GM19397 (cell line): ENCODE measurements at regions not wholly inside any gene's neighbourhood (a gene's known extent, or its start where the extent isn't known, plus 50 kb on each side); places are given as distances from the start of the nearest gene placed in this dataset.
A peak's percentile ranks its signal among the peaks of the same experiment; 100 is the strongest.

Experiments
- ATAC-seq: cut with Tn5 transposase; IDR thresholded peaks from one replicate; pipeline ENCODE4 v1.9.1; 2021; ENCODE audit warnings: mild to moderate bottlenecking, moderate library complexity; ENCODE audit not compliant: unreplicated experiment

DNA sequence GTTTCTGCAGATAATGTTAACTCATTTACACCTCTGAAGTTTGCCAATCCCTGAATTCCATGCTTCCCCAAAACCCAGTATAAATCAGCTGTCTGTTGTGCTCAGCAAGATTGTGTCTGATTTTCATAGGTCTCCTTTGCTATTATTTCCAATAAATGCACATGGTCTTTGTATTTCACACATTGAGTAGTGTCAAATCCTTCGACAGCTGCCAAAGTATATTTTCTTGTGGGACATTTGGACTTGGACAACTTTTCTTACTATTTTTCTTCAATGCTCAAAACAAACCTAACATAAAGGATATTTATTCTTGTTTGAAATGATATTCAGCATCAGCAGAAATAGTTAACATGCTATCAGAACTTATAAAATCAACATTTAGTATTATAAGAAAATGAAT lies 406.1 kb upstream of the OR4E1 start:
- ATAC-seq, result no peak

DNA sequence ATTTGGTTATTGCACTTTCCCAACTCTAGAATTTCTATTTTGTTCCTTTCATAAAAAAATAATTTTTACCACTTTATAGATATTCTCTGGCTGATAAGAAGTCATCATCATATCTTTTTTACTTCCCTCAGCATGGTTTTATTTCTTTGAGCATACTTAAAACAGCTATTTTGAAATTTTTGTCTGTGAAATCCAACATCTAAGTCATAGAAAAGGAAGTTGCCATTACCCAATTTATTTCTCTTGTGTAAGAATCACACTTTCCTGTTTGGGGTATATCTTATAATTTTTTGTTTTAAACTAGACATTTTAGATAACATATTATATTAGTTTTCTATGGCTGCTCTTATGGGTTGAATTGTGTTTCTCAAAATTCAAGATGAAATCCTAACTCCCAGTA lies 400.2 kb upstream of the OR4E1 start:
- ATAC-seq, result no peak

DNA sequence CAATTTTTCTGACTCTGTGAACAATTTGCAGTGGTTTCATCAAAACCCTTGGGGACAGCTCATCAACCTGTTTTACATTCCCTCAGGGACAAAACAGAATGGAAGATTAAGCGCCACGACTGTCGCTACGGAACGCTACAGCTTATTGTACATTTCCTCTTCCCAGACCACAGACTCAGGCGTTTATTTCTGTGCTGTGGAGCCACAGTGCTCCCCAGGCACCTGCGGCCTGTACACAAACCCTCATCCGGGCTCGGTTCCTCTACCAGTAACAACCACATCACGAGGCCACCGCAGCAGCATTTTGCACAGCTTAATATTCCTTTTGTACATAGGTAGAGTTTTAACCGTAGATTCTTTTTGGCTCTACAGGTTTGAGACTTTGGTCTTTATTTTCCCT lies 397.4 kb upstream of the OR4E1 start:
- ATAC-seq, result peak; percentile 93

DNA sequence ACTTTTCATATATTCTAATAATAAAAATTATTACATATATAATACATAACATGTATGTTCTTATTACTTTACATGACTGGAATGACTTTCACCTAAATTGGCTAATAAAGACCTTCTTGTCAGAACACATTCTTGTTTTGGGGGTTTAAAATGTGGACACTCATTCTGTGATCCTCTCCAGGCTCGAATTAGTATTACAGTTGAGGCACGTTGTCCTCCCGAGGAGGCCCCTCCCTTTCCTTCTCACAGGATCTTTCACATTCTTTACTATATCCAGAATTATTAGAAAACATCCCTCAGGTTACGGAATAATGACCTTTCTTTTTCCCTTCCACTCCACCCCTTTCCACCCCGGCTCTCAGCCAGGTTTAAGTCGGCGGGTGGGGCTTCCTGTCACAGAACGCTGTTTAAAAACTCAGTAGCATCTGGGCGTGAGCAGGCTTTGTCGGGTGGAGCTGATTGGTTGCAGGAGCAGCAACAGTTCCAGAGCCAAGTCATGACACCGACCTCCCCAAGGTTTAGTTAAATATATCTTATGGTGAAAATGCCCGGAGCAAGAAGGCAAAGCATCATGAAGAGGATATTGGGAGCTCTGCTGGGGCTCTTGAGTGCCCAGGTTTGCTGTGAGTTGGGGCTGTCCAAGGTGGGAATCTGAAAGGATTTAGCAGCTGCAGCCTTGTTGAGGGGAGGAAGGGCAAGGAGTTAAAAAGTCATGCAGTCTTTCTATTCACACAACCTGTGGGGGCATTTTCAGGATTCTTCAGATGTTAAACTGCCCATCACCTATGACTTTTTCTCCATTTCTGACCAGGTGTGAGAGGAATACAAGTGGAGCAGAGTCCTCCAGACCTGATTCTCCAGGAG lies 396.7 kb upstream of the OR4E1 start:
- ATAC-seq, result peak; percentile 50

DNA sequence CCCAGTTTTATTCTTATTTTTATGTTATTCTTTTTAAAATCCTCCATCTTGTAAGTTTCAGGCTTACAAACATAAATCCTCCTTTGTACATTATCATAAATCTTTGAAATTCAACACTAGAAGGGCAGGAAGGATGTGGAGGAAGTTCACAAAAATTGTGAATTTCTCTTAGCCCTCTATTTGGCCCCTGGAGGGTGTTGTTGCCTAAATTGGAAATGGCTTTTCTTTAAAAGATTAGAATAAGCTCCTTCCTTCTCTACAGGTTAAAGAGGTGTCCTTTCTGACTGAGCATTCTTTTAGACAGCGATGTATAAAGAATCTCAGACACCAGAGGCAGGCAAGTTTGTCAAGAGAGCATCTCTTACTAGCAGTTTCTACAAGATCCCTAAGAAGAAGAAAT lies 391.7 kb upstream of the OR4E1 start:
- ATAC-seq, result no peak

DNA sequence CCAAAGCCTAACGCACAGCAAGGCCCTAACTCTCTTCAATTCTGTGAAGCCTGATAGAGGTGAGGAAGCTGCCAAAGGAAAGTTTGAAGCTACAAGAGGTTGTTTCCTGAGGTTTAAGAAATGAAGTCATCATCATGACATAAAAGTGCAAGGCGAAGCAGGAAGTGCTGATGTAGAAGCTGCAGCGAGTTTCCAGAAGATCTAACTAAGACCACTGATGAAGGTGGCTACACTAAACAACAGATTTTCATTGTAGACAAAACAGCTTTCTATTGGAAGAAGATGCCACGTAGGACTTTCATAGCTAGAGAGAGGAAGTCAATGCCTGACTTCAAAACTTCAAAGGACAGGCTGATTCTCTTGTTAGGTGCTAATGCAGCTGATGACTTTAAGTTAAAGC lies 385.6 kb upstream of the OR4E1 start:
- ATAC-seq, result no peak

DNA sequence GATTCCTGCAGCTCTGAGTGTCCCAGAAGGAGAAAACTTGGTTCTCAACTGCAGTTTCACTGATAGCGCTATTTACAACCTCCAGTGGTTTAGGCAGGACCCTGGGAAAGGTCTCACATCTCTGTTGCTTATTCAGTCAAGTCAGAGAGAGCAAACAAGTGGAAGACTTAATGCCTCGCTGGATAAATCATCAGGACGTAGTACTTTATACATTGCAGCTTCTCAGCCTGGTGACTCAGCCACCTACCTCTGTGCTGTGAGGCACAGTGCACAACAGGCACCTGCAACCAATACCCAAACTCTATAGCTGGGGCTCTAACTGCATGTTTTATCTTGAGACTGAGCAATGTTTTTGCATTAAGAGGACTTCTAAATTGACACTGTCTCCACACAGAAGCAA lies 379.2 kb upstream of the OR4E1 start:
- ATAC-seq, result no peak

DNA sequence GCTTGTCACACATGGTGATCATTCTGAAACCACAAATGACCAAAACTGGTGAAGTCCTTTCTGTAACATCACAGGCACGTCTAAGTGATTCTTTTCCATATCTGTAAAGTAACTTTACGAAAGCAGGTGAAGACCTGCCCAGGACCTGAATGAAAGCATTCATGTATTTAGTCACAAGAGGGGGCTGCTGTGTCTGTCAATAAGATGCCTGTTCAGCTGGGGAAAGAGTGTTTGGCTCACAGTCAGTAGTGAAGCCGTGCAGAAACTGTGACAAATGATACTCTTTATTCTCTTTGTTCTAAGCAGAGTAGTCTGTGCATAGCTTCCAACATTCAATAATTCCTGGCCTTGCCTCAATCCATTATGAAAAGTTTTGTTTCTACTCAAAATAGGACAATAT lies 373.5 kb upstream of the OR4E1 start:
- ATAC-seq, result no peak

DNA sequence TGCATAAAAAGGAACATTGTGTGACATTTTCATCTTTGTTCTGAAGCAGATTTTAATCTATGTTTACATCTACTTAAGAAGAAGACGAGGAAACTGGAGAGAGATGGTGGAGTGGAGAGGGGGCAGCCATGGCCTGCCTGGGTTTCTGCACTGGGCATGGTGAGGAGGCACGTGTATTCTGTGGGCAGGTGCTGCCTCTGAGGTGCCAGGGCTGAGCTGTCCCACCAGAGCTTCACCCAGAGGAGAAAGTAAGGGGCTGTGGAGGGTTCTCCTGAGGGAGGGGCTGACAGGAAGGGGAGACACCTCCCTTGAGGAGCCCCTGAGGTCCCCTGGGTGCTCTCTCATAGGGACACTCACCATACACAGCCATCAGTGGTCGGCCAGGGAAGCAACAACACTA lies 372.4 kb upstream of the OR4E1 start:
- no peak for ATAC-seq

DNA sequence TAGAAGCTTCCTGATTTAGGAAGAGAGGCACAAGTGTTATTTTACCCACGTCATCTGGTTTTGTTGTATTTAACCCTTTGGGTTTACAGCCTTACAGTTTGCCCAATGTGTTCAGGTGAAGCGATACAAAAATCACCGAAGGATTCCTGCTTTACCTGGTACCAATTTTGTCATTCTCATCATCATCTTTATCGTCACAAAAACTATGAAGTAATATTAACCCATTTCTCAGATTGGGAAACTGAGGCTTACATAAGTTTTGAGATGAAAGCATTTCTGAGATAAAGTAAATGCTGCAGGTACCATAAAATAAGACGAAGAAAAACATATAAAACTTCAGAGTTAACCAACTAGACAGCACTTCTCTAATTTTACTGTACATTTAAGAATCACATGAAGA lies 370.6 kb upstream of the OR4E1 start:
- no peak for ATAC-seq

DNA sequence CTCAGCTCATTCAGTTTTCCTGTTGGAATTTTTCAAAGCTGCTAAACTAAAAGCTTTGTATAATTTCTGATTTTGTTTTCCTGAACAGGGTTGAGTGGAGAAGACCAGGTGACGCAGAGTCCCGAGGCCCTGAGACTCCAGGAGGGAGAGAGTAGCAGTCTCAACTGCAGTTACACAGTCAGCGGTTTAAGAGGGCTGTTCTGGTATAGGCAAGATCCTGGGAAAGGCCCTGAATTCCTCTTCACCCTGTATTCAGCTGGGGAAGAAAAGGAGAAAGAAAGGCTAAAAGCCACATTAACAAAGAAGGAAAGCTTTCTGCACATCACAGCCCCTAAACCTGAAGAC lies 367.1 kb upstream of the OR4E1 start:
- no peak for ATAC-seq

DNA sequence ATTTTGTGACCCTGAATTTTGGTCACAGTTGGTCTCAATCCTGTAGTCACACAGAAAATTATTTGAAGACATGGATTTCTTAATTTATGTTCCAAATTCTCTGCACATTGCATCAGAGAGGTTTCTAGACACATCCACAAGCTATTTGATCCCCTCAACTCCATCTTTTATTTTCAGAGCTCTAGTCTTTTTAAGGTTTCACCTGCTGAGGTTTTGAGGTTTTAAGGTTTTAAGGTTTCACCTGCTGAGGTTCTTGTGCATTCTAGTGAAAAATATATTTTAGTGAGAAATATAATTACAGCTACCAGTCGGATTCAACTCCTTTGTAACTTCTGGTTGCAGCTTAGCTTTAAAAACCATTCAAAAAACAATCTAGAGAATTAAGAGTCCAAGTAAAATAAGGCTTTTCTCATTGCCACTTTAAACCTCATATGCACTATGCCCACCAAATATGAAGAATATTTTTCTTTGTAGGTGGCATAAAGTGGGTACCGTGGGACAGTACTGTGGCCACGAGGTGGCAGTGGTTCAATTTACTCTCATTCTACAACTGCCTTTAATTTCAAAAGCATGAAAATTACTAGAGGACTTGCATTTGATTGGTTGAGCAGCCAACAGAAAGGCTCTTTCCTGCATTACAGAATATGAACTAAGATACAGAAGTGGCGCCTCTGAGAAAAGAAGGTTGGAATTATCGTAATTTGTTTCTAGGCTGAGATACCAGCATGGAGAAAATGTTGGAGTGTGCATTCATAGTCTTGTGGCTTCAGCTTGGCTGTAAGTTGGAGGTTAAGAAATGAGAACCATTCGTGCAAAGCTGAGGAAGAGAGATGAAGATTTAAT lies 366.5 kb upstream of the OR4E1 start:
- ATAC-seq, result no peak

DNA sequence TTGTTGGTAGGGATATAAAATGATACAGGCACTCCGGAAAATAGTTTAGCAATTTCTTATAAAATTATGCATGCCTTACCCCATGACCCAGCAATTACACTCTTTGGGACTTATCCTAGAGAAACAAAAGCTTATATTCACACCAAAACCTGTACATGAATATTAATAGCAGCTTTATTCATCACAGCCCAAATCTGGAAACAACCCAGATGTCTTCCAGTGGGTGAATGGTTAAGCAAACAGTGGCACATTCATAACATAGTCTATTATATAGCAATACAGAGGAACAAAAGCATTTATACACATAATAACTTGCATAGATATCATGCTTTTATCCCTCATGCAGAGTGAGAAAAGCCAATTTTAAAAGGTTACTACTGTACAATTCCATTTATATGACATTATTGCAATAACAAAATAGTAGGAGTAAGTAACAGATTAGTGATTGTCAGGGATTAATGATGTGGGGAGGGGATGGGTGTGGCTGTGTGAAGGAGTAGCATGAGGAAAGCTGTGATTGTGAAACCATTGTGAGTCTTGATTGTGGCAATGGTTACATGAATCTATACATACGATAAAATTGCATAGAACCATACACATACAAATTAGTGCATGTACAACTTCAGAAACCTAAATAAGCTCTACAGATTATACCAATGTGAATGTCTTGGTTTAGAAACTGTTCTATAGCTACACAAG lies 363.1 kb upstream of the OR4E1 start:
- ATAC-seq, result no peak

DNA sequence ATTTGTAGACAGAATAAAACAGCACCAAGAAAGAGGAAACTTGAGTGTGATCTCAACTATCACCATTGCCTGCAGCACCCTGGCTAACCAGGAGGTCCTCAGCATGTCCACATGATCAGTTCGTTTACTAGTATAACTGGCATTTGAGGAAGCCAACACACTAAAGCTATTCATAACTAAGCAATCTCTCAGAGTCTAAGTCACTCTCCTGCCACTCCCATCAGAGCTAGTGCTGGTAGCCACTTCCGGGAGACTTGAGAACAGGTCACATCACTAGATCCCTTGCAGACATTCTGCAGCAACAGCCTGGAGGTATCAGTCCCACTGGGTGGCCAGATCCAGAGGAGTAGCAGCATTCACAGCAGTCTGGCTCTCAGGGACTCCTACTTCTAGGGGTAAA lies 352.9 kb upstream of the OR4E1 start:
- ATAC-seq, result no peak

DNA sequence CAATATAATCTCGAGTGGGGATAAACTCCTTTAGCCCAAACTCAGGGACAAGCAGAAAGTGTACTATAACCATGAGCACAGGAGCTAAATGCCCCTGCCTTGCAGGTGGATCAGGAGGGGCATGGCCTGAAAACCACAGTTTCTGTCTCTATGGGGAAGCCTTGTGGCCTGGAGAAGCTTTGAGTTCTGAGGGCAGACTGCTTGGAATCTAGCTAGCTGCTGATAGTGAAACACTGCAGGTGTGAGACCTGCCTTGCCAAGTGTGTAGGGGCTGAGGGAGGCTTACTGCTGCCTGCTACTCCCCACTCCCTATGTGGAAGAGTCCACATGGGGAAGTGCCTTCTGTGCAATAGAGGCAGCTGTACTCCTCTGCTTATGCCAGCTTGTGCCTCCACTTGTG lies 352.3 kb upstream of the OR4E1 start:
- no peak for ATAC-seq

DNA sequence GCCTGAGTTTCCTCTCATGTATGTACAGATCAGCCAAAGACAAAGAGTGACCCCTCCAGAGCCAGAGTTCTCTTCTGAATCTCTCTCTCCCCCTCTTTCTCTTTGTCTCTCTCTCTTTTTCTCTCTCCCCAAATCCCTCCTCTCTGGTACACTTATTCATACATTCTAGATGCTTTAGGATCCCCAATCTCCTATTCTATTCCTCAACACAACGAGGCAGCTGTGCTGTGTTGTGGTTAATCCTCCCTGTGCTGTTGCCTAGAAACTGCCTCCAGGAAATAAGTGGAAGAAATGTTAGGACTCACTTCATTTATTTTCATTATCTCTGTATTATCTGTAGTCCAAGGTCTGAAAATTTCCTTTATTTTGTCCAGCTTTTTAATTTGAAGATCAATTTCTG lies 350.5 kb upstream of the OR4E1 start:
- no peak for ATAC-seq

DNA sequence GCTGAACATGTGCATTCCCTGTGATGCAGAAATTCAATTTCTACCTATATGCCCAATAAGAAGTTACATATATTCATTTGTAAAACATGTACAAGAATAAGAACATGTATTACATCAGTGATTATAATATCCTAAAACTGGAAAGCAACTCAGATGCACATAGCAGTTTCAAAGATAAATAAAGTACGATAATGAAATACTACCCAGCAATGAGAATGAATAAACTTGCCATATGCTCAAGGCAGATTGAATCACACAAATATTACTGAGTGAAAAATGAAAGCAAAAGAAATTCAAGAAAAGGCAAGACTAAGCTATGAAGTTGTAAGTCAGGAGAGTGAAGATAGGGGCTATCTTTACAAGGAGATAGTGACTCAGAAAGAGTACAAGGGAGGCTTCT lies 345.3 kb upstream of the OR4E1 start:
- no peak for ATAC-seq

DNA sequence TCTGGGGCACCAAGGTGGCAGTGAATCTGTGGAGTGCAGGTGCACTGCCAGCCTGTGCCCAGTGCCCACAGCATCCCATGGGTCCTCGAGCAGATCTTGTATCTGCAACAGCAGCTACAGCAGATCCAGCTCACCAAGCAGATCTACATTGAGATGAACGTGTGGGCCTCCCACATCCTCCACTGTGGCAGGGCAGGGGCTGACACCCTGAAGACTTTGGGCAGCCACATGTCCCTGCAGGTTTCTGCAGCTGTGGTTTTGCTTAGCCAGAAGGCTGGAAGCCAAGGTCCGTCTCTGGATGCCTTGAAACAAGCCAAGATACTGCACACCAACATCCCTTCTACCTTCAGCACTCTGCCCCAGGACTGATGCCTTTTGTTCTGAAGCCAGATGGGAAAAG lies 338.8 kb upstream of the OR4E1 start:
- ATAC-seq, result no peak

DNA sequence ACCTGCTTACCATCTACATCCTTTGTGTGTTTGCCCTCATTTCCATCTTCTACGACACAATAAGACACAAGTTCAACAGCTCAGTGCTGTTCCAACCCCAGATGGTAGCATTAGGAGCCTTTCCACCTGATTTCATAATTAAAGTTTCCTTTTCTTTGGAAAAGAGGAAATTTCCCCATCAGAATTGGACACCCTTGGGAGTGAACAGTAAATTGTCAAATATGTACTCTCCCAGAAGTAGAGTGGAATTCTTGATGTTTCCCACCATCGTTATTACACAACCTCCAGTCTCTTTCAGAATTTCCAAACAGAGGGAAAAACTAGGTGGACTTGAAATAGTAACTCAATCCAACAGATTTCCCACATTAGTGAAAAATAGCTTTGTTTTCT lies 337.6 kb upstream of the OR4E1 start:
- no peak for ATAC-seq

DNA sequence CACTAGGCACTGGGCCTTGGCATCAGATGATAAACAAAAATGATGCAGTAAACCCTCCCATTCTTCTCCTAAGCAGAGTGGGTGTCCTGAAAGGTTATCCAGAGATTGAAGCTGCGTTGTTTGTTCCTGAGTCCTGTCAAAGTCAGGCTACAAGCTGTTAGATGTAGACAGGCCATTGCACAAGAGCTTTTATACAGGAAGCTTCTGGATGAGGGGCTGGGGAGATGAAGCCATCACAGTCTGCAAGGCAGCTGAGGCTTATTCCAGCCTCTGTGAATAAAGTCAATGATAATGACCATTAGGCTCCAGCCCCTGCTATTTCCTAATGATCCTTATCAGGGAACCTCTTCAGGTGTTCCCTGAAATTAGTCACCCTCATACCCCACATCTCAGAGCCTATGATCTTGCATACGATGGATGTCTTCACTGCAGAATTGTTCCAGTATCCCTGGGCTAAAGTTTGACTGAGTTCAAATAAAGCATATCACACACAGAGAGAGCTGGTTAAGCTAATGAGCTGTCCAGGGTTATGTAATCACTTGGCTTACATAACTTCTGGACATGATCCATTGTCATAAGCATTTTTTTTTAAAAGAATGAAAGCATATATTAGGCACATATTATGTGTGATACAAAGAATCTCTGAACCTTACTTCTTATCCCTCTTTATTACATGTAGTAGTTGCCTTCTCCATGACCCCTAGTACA lies 337.1 kb upstream of the OR4E1 start:
- ATAC-seq, result no peak

DNA sequence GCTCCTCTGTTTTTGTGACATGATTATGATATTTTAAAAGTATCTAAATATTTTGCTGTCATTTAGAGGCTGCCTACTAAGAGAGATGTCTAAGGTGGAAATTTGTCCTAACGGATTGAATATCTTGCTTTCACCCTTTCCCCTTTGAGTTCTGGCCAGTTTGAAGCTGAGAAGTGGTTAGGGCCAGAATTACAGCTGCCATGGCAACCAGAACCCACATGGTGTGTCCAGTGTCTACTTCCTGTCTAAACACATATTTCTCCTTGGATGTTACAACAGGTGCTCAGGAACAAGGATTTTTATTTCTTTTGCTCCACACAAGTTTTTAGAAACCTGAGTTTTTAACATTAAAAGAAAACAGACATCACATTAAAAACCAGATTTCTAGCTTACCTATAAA lies 335.1 kb upstream of the OR4E1 start:
- no peak for ATAC-seq
